Hepatocyte (in vitro differentiated cells): ENCODE measurements at regions not wholly inside any gene's neighbourhood (a gene's known extent, or its start where the extent isn't known, plus 50 kb on each side); places are given as distances from the start of the nearest gene placed in this dataset.

Experiments
- DNase-seq: peaks from one replicate; pipeline ENCODE4 v3.0.0-alpha.2; 2016; ENCODE audit warnings: low spot score
- H2AFZ ChIP-seq: fragments of 200-600 bp; sonication (generic); 2 replicates; pipeline ENCODE4 v1.6.0; 2016; ENCODE audit warnings: antibody characterized with exemption, mild to moderate bottlenecking
- H3K27ac ChIP-seq: fragments of 200-600 bp; sonication (generic); 2 replicates; pipeline ENCODE4 v1.5.1; 2016; ENCODE audit warnings: mild to moderate bottlenecking
- H3K27me3 ChIP-seq: fragments of 200-600 bp; sonication (generic); 2 replicates; pipeline ENCODE4 v1.6.1; 2016
- H3K36me3 ChIP-seq: fragments of 200-600 bp; sonication (generic); replicated peaks from 2 replicates; pipeline ENCODE4 v1.5.1; 2016; ENCODE audit warnings: low read depth; ENCODE audit not compliant: insufficient read depth
- H3K4me1 ChIP-seq: fragments of 200-600 bp; sonication (generic); 2 replicates; pipeline ENCODE4 v1.5.1; 2016; ENCODE audit warnings: mild to moderate bottlenecking, moderate library complexity; ENCODE audit not compliant: insufficient read depth
- H3K4me2 ChIP-seq: fragments of 200-600 bp; sonication (generic); 2 replicates; pipeline ENCODE4 v1.6.0; 2016
- H3K4me3 ChIP-seq: fragments of 200-600 bp; sonication (generic); 2 replicates; pipeline ENCODE4 v1.5.1; 2016; ENCODE audit warnings: mild to moderate bottlenecking
- H3K79me2 ChIP-seq: fragments of 200-600 bp; sonication (generic); 2 replicates; pipeline ENCODE4 v1.6.0; 2017; ENCODE audit warnings: mild to moderate bottlenecking
- H3K9me2 ChIP-seq: fragments of 200-600 bp; sonication (generic); replicated peaks from 2 replicates; pipeline ENCODE4 v1.6.0; 2017; ENCODE audit warnings: mild to moderate bottlenecking; ENCODE audit not compliant: insufficient read depth
- H3K9me3 ChIP-seq: fragments of 200-600 bp; sonication (generic); 2 replicates; pipeline ENCODE4 v1.5.1; 2016; ENCODE audit warnings: low read depth, mild to moderate bottlenecking
- H4K20me1 ChIP-seq: fragments of 200-600 bp; sonication (generic); 2 replicates; pipeline ENCODE4 v1.6.0; 2016; ENCODE audit warnings: mild to moderate bottlenecking; ENCODE audit not compliant: insufficient read depth, poor library complexity, severe bottlenecking
- CTCF ChIP-seq: fragments of 200-600 bp; sonication (generic); IDR thresholded peaks from 2 replicates; pipeline ENCODE4 v1.5.1; 2016; ENCODE audit warnings: antibody characterized with exemption, mild to moderate bottlenecking; ENCODE audit not compliant: poor library complexity
- EZH2 ChIP-seq: fragments of 200-600 bp; sonication (generic); IDR thresholded peaks from 2 replicates; pipeline ENCODE4 v1.6.1; 2016; ENCODE audit warnings: antibody characterized with exemption, mild to moderate bottlenecking, borderline replicate concordance
- EZH2phosphoT487 ChIP-seq: fragments of 200-600 bp; sonication (generic); IDR thresholded peaks from one replicate; pipeline ENCODE4 v1.6.1; 2018; ENCODE audit warnings: antibody characterized with exemption, mild to moderate bottlenecking, low read depth, moderate library complexity; ENCODE audit not compliant: unreplicated experiment, severe bottlenecking
- WGBS: methylation state at CpG from one replicate; pipeline ENCODE4 v1.1.6; 2016; ENCODE audit warnings: low lambda C conversion rate; ENCODE audit errors: missing lambda C conversion rate; 5-methylcytosine and 5-hydroxymethylcytosine counted together

GRCh38 chr5:5770825-5771224, 348.3 kb downstream of the ICE1 start:
- H3K27ac ChIP-seq = no peak overlapping the region
- TF ChIP-seq CTCF = no peak
- no peak for TF ChIP-seq EZH2
- no peak for TF ChIP-seq EZH2phosphoT487
- whole genome bisulfite sequencing = 78% methylated on average over 2 of the region's 2 CpGs
- H3K4me2 ChIP-seq = no peak overlapping the region
- no peaks in the 10 kb centered on the region for H4K20me1 ChIP-seq
- no peak overlapping the region for H3K4me3 ChIP-seq
- H3K79me2 ChIP-seq = no peaks in the 10 kb centered on the region
- DNase-seq = no peak
- no peaks in the 10 kb centered on the region for H3K36me3 ChIP-seq
- H3K9me2 ChIP-seq = no peaks in the 10 kb centered on the region
- no peaks in the 10 kb centered on the region for H3K9me3 ChIP-seq
- no peaks in the 10 kb centered on the region for H3K4me1 ChIP-seq
- no peaks in the 10 kb centered on the region for H3K27me3 ChIP-seq
- no peak overlapping the region for H2AFZ ChIP-seq

- DNase-seq = no peak
- H3K9me2 ChIP-seq = no peaks in the 10 kb centered on the region
- H3K36me3 ChIP-seq = no peaks in the 10 kb centered on the region
- no peaks in the 10 kb centered on the region for H4K20me1 ChIP-seq
- no peak overlapping the region for H3K4me2 ChIP-seq
- H3K4me1 ChIP-seq = no peaks in the 10 kb centered on the region
- no peaks in the 10 kb centered on the region for H3K27me3 ChIP-seq
- H3K27ac ChIP-seq = no peak overlapping the region
- TF ChIP-seq EZH2 (no peak), CTCF (no peak), EZH2phosphoT487 (no peak)
- H3K9me3 ChIP-seq = no peaks in the 10 kb centered on the region
- no peak overlapping the region for H3K4me3 ChIP-seq
- H3K79me2 ChIP-seq = no peaks in the 10 kb centered on the region
- no peak overlapping the region for H2AFZ ChIP-seq
- 90% methylated on average over 5 of the region's 5 CpGs for WGBS
These were observed 344.9 kb downstream of the ICE1 start for GRCh38 chr5:5767286-5767928.

DNA sequence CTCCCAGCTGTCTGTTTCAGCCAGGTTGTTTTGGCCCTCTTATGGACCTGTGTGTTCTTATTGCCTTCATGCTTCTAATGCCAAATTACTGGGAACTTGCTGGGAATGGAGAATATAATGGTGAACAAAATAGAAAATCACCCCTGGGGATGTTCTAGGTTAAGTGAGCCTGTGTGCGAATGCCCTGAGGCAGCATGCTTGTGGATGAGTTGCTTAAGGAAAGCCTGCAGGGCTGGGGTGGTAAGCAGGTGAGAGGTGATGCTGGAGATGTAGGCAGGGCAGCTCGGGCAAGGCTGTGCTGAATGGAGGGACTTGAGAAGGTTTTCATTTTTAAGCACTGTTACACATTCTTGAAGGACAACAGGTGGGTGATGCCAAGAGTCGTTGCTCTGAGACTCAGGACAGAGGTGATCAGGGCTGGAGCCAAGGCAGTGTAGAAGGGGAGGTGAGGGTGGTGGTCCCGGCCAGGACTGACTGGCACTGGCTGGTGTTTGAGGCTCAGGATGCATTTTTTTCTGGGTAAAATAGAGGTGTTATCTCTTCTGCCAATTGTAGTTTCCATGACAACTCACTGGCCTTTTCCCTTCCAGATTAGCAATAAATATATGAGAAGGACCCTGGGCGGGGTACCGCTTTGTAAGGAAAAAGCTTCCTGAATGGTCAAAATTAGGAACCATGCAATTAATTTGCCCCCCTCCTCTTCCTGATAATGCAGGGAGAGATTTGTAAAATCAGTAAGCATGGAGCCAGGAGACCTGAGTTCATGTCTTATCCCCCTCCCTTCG, 342.8 kb downstream of the ICE1 start:
- Histone ChIP-seq H3K4me1 (no peaks in the 10 kb centered on the region), H3K27me3 (no peaks in the 10 kb centered on the region), H3K27ac (no peak overlapping the region), H3K4me2 (no peak overlapping the region), H3K9me2 (no peaks in the 10 kb centered on the region), H3K9me3 (no peaks in the 10 kb centered on the region), H3K79me2 (no peaks in the 10 kb centered on the region), H3K4me3 (no peak overlapping the region), H3K36me3 (no peaks in the 10 kb centered on the region), H2AFZ (no peak overlapping the region), H4K20me1 (no peaks in the 10 kb centered on the region)
- 87% methylated on average over 7 of the region's 7 CpGs for WGBS
- no peak for TF ChIP-seq EZH2phosphoT487
- no peak for TF ChIP-seq EZH2
- no peak for TF ChIP-seq CTCF
- DNase-seq = no peak
